GM12878 (cell line): ENCODE measurements at regions not wholly inside any gene's neighbourhood (a gene's known extent, or its start where the extent isn't known, plus 50 kb on each side); places are given as distances from the start of the nearest gene placed in this dataset.

Experiments used
- ATAC-seq: fragments of 200-7000 bp; cut with Tn5 transposase; 3 replicates; pipeline ENCODE4 v1.9.1; 2020; ENCODE audit warnings: mild to moderate bottlenecking, moderate library complexity
- BruUV-seq: library from RNA; stranded (reverse); fragments of 400-500 nt; replicated peaks from 2 replicates; lab custom pipeline; 2021; lab: Mats Ljungman, UMichigan
- CTCF ChIA-PET: fragments of 300-600 bp; sonication (Branson Sonifier 250); formaldehyde crosslinking; extraction: SDS; loops from one replicate; lab custom pipeline; 2021; ENCODE audit warnings: inconsistent platforms; lab: Yijun Ruan, JAX
- POLR2A ChIA-PET: fragments of 350-600 bp; formaldehyde crosslinking; extraction: SDS; loops from one replicate; lab custom pipeline; 2021; ENCODE audit warnings: inconsistent platforms; lab: Charles Lee
- RAD21 ChIA-PET: fragments of 300-600 bp; sonication (Branson Sonifier 250); formaldehyde crosslinking; loops from one replicate; lab custom pipeline; 2023; ENCODE audit warnings: antibody characterized with exemption; ENCODE audit not compliant: unreplicated experiment; lab: Charles Lee
- SMC1A ChIA-PET: fragments of 300-600 bp; sonication (Branson Sonifier 250); formaldehyde crosslinking; loops from one replicate; lab custom pipeline; 2023; ENCODE audit not compliant: unreplicated experiment, uncharacterized antibody; lab: Charles Lee
- DNase-seq: peaks from one replicate; pipeline ENCODE4 v3.0.0-alpha.2; 2011; ENCODE audit warnings: low read depth, low spot score
- FAIRE-seq: peaks from 3 replicates; lab custom pipeline; 2011; peaks lifted over from hg19 to GRCh38; lab: Jason Lieb, UNC
- H2AFZ ChIP-seq: 2 replicates; pipeline ENCODE4 v1.6.0; 2011; ENCODE audit warnings: low read depth, low read length, control low read depth; ENCODE audit not compliant: control insufficient read depth
- H3K27ac ChIP-seq: 2 replicates; pipeline ENCODE4 v1.5.1; 2011; ENCODE audit warnings: control low read depth; ENCODE audit not compliant: control insufficient read depth, insufficient read depth
- H3K27me3 ChIP-seq, 2 experiments: replicated peaks in 1 of 2; 2 replicates each; pipeline versions ENCODE4 v1.6.0 to v1.6.1; 2011; ENCODE audit warnings: low read length in 1 of 2; ENCODE audit not compliant: control insufficient read depth in 2 of 2, insufficient read depth in 2 of 2
- H3K36me3 ChIP-seq, 2 experiments: 2 replicates each; pipeline ENCODE4 v1.5.1; 2011; ENCODE audit warnings: low read length in 1 of 2; ENCODE audit not compliant: control insufficient read depth in 2 of 2, insufficient read depth in 2 of 2
- H3K4me1 ChIP-seq: 2 replicates; pipeline ENCODE4 v1.6.1; 2011; ENCODE audit warnings: mild to moderate bottlenecking, low read length, moderate library complexity, mixed read lengths; ENCODE audit not compliant: control insufficient read depth, insufficient read depth
- H3K4me2 ChIP-seq: 2 replicates; pipeline ENCODE4 v1.6.0; 2011; ENCODE audit warnings: control low read depth; ENCODE audit not compliant: control insufficient read depth, insufficient read depth
- H3K4me3 ChIP-seq: fragments of 200-600 bp; sonication (generic); 2 replicates; pipeline ENCODE4 v1.5.1; 2016
- H3K79me2 ChIP-seq: 2 replicates; pipeline ENCODE4 v1.6.0; 2011; ENCODE audit warnings: low read length; ENCODE audit not compliant: control insufficient read depth, insufficient read depth
- H3K9ac ChIP-seq: 2 replicates; pipeline ENCODE4 v1.8.0; 2011; ENCODE audit warnings: low read length, control low read depth, mixed read lengths; ENCODE audit not compliant: control insufficient read depth, insufficient read depth
- H3K9me3 ChIP-seq: replicated peaks from 3 replicates; pipeline ENCODE4 v1.5.1; 2011; ENCODE audit warnings: mild to moderate bottlenecking, low read length; ENCODE audit not compliant: control insufficient read depth, insufficient read depth
- H4K20me1 ChIP-seq: 2 replicates; pipeline ENCODE4 v1.6.0; 2011; ENCODE audit not compliant: control insufficient read depth, insufficient read depth
- BRCA1 ChIP-seq: IDR thresholded peaks from 2 replicates; pipeline ENCODE4 v1.6.1; 2011; ENCODE audit warnings: low read depth, low read length, improper control_type of control experiment
- CREB1 ChIP-seq: IDR thresholded peaks from 2 replicates; pipeline ENCODE4 v1.6.1; 2012; ENCODE audit warnings: low read depth, mild to moderate bottlenecking, inconsistent platforms
- NFIC ChIP-seq: IDR thresholded peaks from 2 replicates; pipeline ENCODE4 v1.6.1; 2012; ENCODE audit warnings: low read depth, mild to moderate bottlenecking, inconsistent platforms, low read length, moderate library complexity
- RAD21 ChIP-seq: IDR thresholded peaks from 2 replicates; pipeline ENCODE4 v1.6.1; 2011; ENCODE audit warnings: mild to moderate bottlenecking, low read depth, low read length, moderate library complexity; ENCODE audit not compliant: insufficient read depth
- WGBS: methylation state at CpG from one replicate; pipeline ENCODE4 v1.1.6; 2016; ENCODE audit warnings: low lambda C conversion rate; ENCODE audit not compliant: insufficient replicate concordance, insufficient coverage; ENCODE audit errors: missing lambda C conversion rate; 5-methylcytosine and 5-hydroxymethylcytosine counted together
- in situ Hi-C: fragments of 300-500 bp; cut with MboI; formaldehyde crosslinking; loops from 9 replicates; pipeline ENCODE4 v1.14.3; 2018; ENCODE audit warnings: mixed read lengths
- intact Hi-C: fragments of 100-400 bp; cut with micrococcal nuclease; formaldehyde crosslinking; loops from one replicate; pipeline ENCODE4 v1.14.2; 2022; ENCODE audit not compliant: unreplicated experiment
- TF ChIP-seq, protein P1 (sequence below): fragments of 150-350 bp; IDR thresholded peaks from 2 replicates; pipeline ENCODE4 v1.6.1; 2016; ENCODE audit warnings: low read depth, low read length
- TF ChIP-seq, protein P2 (sequence below): fragments of 450-650 bp; IDR thresholded peaks from 2 replicates; pipeline ENCODE4 v1.6.1; 2016; ENCODE audit warnings: mild to moderate bottlenecking
- TF ChIP-seq, protein P3 (sequence below): fragments of 450-650 bp; formaldehyde crosslinking; IDR thresholded peaks from 2 replicates; pipeline ENCODE4 v1.4.0; 2020; ENCODE audit warnings: mild to moderate bottlenecking, moderate library complexity
- TF ChIP-seq, protein P4 (sequence below): IDR thresholded peaks from 2 replicates; pipeline ENCODE4 v1.6.1; 2012; ENCODE audit warnings: improper control_type of control experiment, low read depth, low read length; ENCODE audit not compliant: insufficient replicate concordance

DNA sequence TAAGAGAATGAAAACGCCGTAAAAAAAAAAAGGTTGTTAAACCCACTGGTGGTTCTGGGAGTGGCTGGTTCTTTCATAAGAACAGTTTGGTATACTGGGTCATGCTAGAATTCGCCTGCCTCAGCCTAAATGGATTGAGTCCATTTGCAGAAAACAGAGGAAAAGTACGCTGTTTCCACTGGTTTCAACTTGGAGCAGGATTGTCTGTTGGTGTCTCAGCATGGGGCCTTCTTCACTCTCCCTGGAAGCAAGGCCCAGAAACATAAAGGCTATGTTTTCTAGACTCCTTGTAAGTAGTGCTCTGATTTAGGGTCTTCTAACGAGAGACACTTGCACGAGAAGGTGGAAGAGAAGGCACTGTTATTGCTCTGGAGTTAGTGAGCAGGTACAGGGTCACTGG lies 116.9 kb upstream of the MTAP start:
- TF ChIP-seq, protein P1, sequence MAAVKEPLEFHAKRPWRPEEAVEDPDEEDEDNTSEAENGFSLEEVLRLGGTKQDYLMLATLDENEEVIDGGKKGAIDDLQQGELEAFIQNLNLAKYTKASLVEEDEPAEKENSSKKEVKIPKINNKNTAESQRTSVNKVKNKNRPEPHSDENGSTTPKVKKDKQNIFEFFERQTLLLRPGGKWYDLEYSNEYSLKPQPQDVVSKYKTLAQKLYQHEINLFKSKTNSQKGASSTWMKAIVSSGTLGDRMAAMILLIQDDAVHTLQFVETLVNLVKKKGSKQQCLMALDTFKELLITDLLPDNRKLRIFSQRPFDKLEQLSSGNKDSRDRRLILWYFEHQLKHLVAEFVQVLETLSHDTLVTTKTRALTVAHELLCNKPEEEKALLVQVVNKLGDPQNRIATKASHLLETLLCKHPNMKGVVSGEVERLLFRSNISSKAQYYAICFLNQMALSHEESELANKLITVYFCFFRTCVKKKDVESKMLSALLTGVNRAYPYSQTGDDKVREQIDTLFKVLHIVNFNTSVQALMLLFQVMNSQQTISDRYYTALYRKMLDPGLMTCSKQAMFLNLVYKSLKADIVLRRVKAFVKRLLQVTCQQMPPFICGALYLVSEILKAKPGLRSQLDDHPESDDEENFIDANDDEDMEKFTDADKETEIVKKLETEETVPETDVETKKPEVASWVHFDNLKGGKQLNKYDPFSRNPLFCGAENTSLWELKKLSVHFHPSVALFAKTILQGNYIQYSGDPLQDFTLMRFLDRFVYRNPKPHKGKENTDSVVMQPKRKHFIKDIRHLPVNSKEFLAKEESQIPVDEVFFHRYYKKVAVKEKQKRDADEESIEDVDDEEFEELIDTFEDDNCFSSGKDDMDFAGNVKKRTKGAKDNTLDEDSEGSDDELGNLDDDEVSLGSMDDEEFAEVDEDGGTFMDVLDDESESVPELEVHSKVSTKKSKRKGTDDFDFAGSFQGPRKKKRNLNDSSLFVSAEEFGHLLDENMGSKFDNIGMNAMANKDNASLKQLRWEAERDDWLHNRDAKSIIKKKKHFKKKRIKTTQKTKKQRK: no peak
- no peak for TF ChIP-seq NFIC
- TF ChIP-seq CREB1: no peak
- TF ChIP-seq, protein P2, sequence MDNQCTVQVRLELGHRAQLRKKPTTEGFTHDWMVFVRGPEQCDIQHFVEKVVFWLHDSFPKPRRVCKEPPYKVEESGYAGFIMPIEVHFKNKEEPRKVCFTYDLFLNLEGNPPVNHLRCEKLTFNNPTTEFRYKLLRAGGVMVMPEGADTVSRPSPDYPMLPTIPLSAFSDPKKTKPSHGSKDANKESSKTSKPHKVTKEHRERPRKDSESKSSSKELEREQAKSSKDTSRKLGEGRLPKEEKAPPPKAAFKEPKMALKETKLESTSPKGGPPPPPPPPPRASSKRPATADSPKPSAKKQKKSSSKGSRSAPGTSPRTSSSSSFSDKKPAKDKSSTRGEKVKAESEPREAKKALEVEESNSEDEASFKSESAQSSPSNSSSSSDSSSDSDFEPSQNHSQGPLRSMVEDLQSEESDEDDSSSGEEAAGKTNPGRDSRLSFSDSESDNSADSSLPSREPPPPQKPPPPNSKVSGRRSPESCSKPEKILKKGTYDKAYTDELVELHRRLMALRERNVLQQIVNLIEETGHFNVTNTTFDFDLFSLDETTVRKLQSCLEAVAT: no peak
- TF ChIP-seq, protein P3, sequence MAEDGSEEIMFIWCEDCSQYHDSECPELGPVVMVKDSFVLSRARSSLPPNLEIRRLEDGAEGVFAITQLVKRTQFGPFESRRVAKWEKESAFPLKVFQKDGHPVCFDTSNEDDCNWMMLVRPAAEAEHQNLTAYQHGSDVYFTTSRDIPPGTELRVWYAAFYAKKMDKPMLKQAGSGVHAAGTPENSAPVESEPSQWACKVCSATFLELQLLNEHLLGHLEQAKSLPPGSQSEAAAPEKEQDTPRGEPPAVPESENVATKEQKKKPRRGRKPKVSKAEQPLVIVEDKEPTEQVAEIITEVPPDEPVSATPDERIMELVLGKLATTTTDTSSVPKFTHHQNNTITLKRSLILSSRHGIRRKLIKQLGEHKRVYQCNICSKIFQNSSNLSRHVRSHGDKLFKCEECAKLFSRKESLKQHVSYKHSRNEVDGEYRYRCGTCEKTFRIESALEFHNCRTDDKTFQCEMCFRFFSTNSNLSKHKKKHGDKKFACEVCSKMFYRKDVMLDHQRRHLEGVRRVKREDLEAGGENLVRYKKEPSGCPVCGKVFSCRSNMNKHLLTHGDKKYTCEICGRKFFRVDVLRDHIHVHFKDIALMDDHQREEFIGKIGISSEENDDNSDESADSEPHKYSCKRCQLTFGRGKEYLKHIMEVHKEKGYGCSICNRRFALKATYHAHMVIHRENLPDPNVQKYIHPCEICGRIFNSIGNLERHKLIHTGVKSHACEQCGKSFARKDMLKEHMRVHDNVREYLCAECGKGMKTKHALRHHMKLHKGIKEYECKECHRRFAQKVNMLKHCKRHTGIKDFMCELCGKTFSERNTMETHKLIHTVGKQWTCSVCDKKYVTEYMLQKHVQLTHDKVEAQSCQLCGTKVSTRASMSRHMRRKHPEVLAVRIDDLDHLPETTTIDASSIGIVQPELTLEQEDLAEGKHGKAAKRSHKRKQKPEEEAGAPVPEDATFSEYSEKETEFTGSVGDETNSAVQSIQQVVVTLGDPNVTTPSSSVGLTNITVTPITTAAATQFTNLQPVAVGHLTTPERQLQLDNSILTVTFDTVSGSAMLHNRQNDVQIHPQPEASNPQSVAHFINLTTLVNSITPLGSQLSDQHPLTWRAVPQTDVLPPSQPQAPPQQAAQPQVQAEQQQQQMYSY (CRISPR knock-in tag): no peak
- no peak for TF ChIP-seq RAD21
- no peak for TF ChIP-seq BRCA1
- TF ChIP-seq, protein P4, sequence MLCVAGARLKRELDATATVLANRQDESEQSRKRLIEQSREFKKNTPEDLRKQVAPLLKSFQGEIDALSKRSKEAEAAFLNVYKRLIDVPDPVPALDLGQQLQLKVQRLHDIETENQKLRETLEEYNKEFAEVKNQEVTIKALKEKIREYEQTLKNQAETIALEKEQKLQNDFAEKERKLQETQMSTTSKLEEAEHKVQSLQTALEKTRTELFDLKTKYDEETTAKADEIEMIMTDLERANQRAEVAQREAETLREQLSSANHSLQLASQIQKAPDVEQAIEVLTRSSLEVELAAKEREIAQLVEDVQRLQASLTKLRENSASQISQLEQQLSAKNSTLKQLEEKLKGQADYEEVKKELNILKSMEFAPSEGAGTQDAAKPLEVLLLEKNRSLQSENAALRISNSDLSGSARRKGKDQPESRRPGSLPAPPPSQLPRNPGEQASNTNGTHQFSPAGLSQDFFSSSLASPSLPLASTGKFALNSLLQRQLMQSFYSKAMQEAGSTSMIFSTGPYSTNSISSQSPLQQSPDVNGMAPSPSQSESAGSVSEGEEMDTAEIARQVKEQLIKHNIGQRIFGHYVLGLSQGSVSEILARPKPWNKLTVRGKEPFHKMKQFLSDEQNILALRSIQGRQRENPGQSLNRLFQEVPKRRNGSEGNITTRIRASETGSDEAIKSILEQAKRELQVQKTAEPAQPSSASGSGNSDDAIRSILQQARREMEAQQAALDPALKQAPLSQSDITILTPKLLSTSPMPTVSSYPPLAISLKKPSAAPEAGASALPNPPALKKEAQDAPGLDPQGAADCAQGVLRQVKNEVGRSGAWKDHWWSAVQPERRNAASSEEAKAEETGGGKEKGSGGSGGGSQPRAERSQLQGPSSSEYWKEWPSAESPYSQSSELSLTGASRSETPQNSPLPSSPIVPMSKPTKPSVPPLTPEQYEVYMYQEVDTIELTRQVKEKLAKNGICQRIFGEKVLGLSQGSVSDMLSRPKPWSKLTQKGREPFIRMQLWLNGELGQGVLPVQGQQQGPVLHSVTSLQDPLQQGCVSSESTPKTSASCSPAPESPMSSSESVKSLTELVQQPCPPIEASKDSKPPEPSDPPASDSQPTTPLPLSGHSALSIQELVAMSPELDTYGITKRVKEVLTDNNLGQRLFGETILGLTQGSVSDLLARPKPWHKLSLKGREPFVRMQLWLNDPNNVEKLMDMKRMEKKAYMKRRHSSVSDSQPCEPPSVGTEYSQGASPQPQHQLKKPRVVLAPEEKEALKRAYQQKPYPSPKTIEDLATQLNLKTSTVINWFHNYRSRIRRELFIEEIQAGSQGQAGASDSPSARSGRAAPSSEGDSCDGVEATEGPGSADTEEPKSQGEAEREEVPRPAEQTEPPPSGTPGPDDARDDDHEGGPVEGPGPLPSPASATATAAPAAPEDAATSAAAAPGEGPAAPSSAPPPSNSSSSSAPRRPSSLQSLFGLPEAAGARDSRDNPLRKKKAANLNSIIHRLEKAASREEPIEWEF: no peak
- no peak for ATAC-seq
- RAD21 ChIA-PET: no interaction called here
- no peak for FAIRE-seq
- CTCF ChIA-PET: interaction anchor here (1.2 kb wide), 1 partner anchor 17 kb away, joined by 3 read pairs; no protein-coding TSS in a partner anchor
- no peaks in the 10 kb centered on the region for H3K79me2 ChIP-seq
- SMC1A ChIA-PET: no interaction called here
- H3K9me3 ChIP-seq: no peaks in the 10 kb centered on the region
- in situ Hi-C loops: no loop called here
- POLR2A ChIA-PET: no interaction called here
- H3K4me2 ChIP-seq: no peak overlapping the region
- H3K4me1 ChIP-seq: no peaks in the 10 kb centered on the region
- no peak for DNase-seq
- no TSS peak for BruUV-seq
- H3K27ac ChIP-seq: no peak overlapping the region
- no peak overlapping the region for H3K9ac ChIP-seq
- 11% methylated on average over 6 of the region's 6 CpGs for WGBS
- no peaks in the 10 kb centered on the region; a peak in 1 of 4 replicates for H3K27me3 ChIP-seq
- H2AFZ ChIP-seq: no peak overlapping the region
- H3K36me3 ChIP-seq: no peaks in the 10 kb centered on the region
- H3K4me3 ChIP-seq: no peak overlapping the region
- H4K20me1 ChIP-seq: no peaks in the 10 kb centered on the region
- intact Hi-C loops: no loop called here
